ENCODE measurements at regions not wholly inside any gene's neighbourhood (a gene's known extent, or its start where the extent isn't known, plus 50 kb on each side); places are given as distances from the start of the nearest gene placed in this dataset.

DNA sequence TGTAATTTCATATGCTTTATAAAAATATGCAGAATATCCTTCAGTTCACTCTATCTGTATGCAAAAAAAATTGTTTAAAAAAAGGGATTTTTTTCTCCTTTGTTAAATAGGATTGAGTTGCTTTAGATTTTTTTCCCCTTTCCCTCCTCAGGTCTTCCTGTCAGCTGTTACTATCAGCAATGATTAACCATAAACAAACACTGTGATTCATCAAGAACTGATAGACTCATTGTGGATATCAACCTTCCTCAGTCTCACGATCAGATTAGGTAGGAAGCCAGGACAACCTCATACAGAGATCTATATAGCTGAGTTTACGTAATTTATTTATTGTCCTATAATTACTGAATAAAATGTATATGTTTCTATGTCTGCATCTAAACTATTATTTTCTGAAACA lies 2136.2 kb upstream of the CELF4 start:
- Histone ChIP-seq H3K27me3 (replicated peaks; ENCODE audit: insufficient read depth) (no peaks in the 10 kb centered on the region), H3K36me3 (no peaks in the 10 kb centered on the region), H3K9me3 (no peaks in the 10 kb centered on the region), H3K4me3 (no peak overlapping the region), H3K27ac (no peak overlapping the region), H3K4me1 (ENCODE audit: control insufficient read depth in 1 of 2, low read depth in 2 of 2) (no peaks in the 10 kb centered on the region)
- no peak for ATAC-seq (ENCODE audit: insufficient number of reproducible peaks, low FRiP score, low read depth)
- no peak for DNase-seq (ENCODE audit: low spot score)
- TF ChIP-seq, protein P1, sequence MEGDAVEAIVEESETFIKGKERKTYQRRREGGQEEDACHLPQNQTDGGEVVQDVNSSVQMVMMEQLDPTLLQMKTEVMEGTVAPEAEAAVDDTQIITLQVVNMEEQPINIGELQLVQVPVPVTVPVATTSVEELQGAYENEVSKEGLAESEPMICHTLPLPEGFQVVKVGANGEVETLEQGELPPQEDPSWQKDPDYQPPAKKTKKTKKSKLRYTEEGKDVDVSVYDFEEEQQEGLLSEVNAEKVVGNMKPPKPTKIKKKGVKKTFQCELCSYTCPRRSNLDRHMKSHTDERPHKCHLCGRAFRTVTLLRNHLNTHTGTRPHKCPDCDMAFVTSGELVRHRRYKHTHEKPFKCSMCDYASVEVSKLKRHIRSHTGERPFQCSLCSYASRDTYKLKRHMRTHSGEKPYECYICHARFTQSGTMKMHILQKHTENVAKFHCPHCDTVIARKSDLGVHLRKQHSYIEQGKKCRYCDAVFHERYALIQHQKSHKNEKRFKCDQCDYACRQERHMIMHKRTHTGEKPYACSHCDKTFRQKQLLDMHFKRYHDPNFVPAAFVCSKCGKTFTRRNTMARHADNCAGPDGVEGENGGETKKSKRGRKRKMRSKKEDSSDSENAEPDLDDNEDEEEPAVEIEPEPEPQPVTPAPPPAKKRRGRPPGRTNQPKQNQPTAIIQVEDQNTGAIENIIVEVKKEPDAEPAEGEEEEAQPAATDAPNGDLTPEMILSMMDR (IDR thresholded peaks at IDR 0.05) = no peak

DNA sequence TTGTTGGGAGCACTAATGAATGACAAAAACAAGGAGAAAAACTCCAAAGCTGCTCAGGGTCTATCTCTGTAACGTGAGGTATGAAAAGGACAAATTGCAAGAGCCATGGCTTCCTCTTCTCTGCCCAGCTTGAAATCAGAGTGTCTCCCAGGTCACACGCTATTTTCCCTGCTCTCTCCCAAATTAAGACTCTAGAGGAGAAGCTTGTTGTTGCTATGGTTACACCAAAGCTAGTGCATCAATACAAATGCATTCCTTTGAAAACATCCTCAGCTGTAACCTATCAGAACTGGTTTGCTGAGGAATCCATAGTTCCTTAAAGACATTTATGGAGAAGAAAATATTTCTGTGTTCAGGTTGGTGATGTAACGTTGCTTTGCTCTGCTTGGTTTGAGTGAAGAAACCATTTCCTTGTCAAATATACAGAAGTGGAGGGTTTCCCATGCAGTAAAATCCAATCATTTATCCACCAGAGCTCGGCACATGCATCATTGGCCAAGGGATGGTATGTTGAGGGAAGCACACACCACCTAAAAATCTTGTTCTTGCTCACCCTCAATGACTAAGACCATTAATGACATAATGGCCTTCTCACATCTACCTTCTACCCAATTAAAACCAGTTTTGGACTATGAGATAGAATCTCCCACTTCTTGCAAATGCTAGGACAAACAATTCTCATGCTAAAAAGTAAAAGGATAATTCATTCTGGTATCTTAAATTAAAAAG lies 2135.6 kb upstream of the CELF4 start:
- ATAC-seq (ENCODE audit: insufficient number of reproducible peaks, low FRiP score, low read depth) (no peak), DNase-seq (ENCODE audit: low spot score) (no peak)
- Histone ChIP-seq H3K27me3 (replicated peaks; ENCODE audit: insufficient read depth) (no peaks in the 10 kb centered on the region), H3K27ac (no peak overlapping the region), H3K4me1 (ENCODE audit: control insufficient read depth in 1 of 2, low read depth in 2 of 2) (no peaks in the 10 kb centered on the region), H3K9me3 (no peaks in the 10 kb centered on the region), H3K4me3 (no peak overlapping the region), H3K36me3 (no peaks in the 10 kb centered on the region)
- TF ChIP-seq, protein P1 (IDR thresholded peaks at IDR 0.05) = no peak

DNA sequence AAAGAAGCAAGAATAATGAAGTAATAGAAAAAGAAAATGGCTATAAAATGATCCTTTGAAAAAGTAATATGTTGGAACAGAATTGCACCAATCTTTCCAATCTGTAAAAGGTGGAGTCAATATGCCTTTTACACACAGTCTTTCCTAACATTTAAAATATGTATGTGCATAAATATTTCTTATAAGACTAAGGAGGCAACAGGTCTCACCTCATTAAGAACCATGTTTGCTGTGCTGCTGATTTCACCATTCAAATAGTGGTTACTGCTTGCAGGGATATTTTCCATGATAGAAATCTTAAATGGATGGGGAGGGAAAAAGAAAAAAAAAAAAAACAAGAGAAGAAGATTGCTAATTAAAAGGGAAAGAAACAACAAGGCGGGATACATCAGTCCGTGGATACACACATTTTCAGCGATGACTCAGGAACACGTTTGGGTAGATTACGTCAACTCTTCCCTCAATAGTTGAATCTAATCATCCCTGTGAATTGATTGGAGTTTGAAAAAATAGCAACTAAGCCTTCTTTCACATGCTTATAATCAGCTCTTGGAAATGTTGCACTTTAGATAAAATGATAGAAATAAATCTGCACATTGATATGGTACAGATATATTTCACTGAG lies 2133.9 kb upstream of the CELF4 start:
- Histone ChIP-seq H3K4me1 (ENCODE audit: control insufficient read depth in 1 of 2, low read depth in 2 of 2) (no peaks in the 10 kb centered on the region), H3K27me3 (replicated peaks; ENCODE audit: insufficient read depth) (no peaks in the 10 kb centered on the region), H3K36me3 (no peaks in the 10 kb centered on the region), H3K4me3 (no peak overlapping the region), H3K9me3 (no peaks in the 10 kb centered on the region), H3K27ac (no peak overlapping the region)
- DNase-seq (ENCODE audit: low spot score) (no peak), ATAC-seq (ENCODE audit: insufficient number of reproducible peaks, low FRiP score, low read depth) (no peak)
- TF ChIP-seq, protein P1 (IDR thresholded peaks at IDR 0.05) = no peak

DNA sequence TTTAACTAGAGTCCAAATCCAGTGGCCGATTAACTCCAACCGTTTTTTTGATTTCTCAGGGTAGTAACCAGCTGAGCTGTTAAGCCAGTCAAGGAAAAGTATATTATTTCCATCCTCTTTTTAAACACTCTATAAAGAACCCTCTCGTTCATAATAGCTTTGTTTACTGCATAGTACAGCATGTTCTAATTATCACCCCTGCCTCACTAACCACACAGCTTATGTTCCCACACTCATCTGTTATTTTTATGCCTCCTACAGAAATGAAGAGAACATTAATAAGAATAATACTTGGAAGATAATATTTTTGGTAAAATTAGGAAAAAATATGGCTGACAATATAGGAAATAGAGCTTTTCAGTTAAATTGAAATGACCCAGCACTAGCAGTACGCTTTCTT lies 2132.8 kb upstream of the CELF4 start:
- H3K9me3 ChIP-seq = no peaks in the 10 kb centered on the region
- TF ChIP-seq, protein P1 (IDR thresholded peaks at IDR 0.05) = no peak

DNA sequence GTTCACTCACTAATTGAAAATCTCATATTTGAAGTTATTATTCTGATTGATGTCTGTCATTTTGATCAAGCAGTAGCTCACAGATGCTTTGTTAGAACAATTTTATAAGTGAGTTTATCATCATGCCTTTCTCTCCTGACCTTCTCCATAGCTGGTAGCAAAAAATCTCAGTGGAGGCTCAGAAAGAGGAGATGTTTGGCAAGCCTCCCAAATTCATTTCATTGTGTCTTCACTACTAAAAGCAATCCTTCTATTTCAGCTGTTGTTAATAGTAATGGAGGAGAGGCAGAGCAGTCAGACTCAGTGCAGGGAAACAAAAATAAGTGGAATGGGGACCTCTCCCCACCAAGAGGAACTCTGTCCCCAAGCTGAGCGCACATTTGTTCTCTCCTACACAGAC lies 2127.8 kb upstream of the CELF4 start:
- H3K36me3 ChIP-seq = no peaks in the 10 kb centered on the region

More for the DNA sequence above, 2132.8 kb upstream of the CELF4 start:
- H3K27ac ChIP-seq = no peak overlapping the region
- H3K4me3 ChIP-seq = no peak overlapping the region
- no peak for DNase-seq (ENCODE audit: low spot score)
- H3K27me3 ChIP-seq (replicated peaks; ENCODE audit: insufficient read depth) = no peaks in the 10 kb centered on the region
- H3K36me3 ChIP-seq = no peaks in the 10 kb centered on the region
- ATAC-seq (ENCODE audit: insufficient number of reproducible peaks, low FRiP score, low read depth) = no peak
- H3K4me1 ChIP-seq (ENCODE audit: control insufficient read depth in 1 of 2, low read depth in 2 of 2) = no peaks in the 10 kb centered on the region

More for the DNA sequence above, 2127.8 kb upstream of the CELF4 start:
- no peak overlapping the region for H3K4me3 ChIP-seq
- H3K27ac ChIP-seq = no peak overlapping the region
- DNase-seq (ENCODE audit: low spot score) (no peak), ATAC-seq (ENCODE audit: insufficient number of reproducible peaks, low FRiP score, low read depth) (no peak)
- TF ChIP-seq, protein P1 (IDR thresholded peaks at IDR 0.05) = no peak
- no peaks in the 10 kb centered on the region for H3K4me1 ChIP-seq (ENCODE audit: control insufficient read depth in 1 of 2, low read depth in 2 of 2)
- H3K9me3 ChIP-seq = no peaks in the 10 kb centered on the region
- H3K27me3 ChIP-seq (replicated peaks; ENCODE audit: insufficient read depth) = no peaks in the 10 kb centered on the region
